HEK293 (cell line): ENCODE measurements at regions not wholly inside any gene's neighbourhood (a gene's known extent, or its start where the extent isn't known, plus 50 kb on each side); places are given as distances from the start of the nearest gene placed in this dataset.

Experiments used
- CTCF ChIA-PET: fragments of 350-600 bp; formaldehyde crosslinking; extraction: SDS; loops from one replicate; lab custom pipeline; 2021; ENCODE audit warnings: antibody characterized with exemption; lab: Yijun Ruan, JAX
- POLR2A ChIA-PET: fragments of 300-600 bp; formaldehyde crosslinking; extraction: SDS; loops from one replicate; lab custom pipeline; 2020; ENCODE audit warnings: antibody characterized with exemption, inconsistent platforms; lab: Yijun Ruan, JAX
- H3K27ac ChIP-seq: fragments of 200-500 bp; sonication (Bioruptor generic); 2 replicates; pipeline ENCODE4 v1.5.1; 2014; ENCODE audit warnings: low read depth, low read length, control low read depth, inconsistent platforms; ENCODE audit errors: extremely low read depth
- H3K36me3 ChIP-seq, 2 experiments: fragments of 200-500 bp in 1 of 2; sonication (Bioruptor generic) in 1 of 2; 1 replicate in 1 of 2; 2 replicates in 1 of 2; pipeline ENCODE4 v1.5.1; 2014 to 2017; ENCODE audit warnings: inconsistent platforms in 2 of 2, low read length in 2 of 2; ENCODE audit not compliant: control insufficient read depth in 2 of 2, insufficient read depth in 1 of 2
- H3K4me1 ChIP-seq: fragments of 200-500 bp; sonication (Bioruptor generic); 2 replicates; pipeline ENCODE4 v1.5.1; 2014; ENCODE audit warnings: mild to moderate bottlenecking, low read length, inconsistent platforms; ENCODE audit not compliant: control insufficient read depth, insufficient read depth
- H3K4me3 ChIP-seq: 2 replicates; pipeline ENCODE4 v1.5.1; 2011; ENCODE audit warnings: low read depth, mild to moderate bottlenecking, control low read depth, low read length, moderate library complexity
- H3K9me3 ChIP-seq: fragments of 200-500 bp; sonication (Bioruptor generic); 2 replicates; pipeline ENCODE4 v1.5.1; 2014; ENCODE audit warnings: low read depth, low read length, inconsistent platforms; ENCODE audit not compliant: control insufficient read depth, insufficient read depth
- FEZF1 ChIP-seq: fragments of 450-650 bp; formaldehyde crosslinking; IDR thresholded peaks from 2 replicates; pipeline ENCODE4 v1.5.1; 2016; ENCODE audit warnings: missing biosample characterization, missing genetic modification characterization
- KLF9 ChIP-seq: fragments of 450-650 bp; formaldehyde crosslinking; IDR thresholded peaks from 2 replicates; pipeline ENCODE4 v1.5.1; 2016; ENCODE audit warnings: missing biosample characterization, missing genetic modification characterization, low read depth
- MYNN ChIP-seq: fragments of 450-650 bp; formaldehyde crosslinking; IDR thresholded peaks from 2 replicates; pipeline ENCODE4 v1.5.1; 2016; ENCODE audit warnings: missing biosample characterization, missing genetic modification characterization, borderline replicate concordance
- OSR2 ChIP-seq: fragments of 450-650 bp; formaldehyde crosslinking; IDR thresholded peaks from 2 replicates; pipeline ENCODE4 v1.5.1; 2016; ENCODE audit warnings: missing biosample characterization, missing genetic modification characterization
- OVOL3 ChIP-seq: fragments of 450-650 bp; formaldehyde crosslinking; IDR thresholded peaks from 2 replicates; pipeline ENCODE4 v1.5.1; 2016; ENCODE audit warnings: missing biosample characterization, missing genetic modification characterization
- RBAK ChIP-seq: fragments of 450-650 bp; formaldehyde crosslinking; IDR thresholded peaks from 2 replicates; pipeline ENCODE4 v1.5.1; 2016; ENCODE audit warnings: missing biosample characterization, missing genetic modification characterization
- REPIN1 ChIP-seq: fragments of 450-650 bp; formaldehyde crosslinking; IDR thresholded peaks from 2 replicates; pipeline ENCODE4 v1.5.1; 2017; ENCODE audit warnings: missing biosample characterization, missing genetic modification characterization, low read depth
- SP2 ChIP-seq: fragments of 450-650 bp; formaldehyde crosslinking; IDR thresholded peaks from 2 replicates; pipeline ENCODE4 v1.5.1; 2016; ENCODE audit warnings: missing biosample characterization, missing genetic modification characterization
- SP7 ChIP-seq: fragments of 450-650 bp; formaldehyde crosslinking; IDR thresholded peaks from 2 replicates; pipeline ENCODE4 v1.5.1; 2016; ENCODE audit warnings: missing biosample characterization, missing genetic modification characterization
- TCF7L2 ChIP-seq: IDR thresholded peaks from 2 replicates; pipeline ENCODE4 v1.6.1; 2011; ENCODE audit warnings: low read depth, mild to moderate bottlenecking, inconsistent platforms, low read length, moderate library complexity, borderline replicate concordance
- ZBTB17 ChIP-seq: fragments of 450-650 bp; formaldehyde crosslinking; IDR thresholded peaks from 2 replicates; pipeline ENCODE4 v1.5.1; 2016; ENCODE audit warnings: missing biosample characterization, missing genetic modification characterization
- ZBTB20 ChIP-seq: fragments of 450-650 bp; formaldehyde crosslinking; IDR thresholded peaks from 2 replicates; pipeline ENCODE4 v1.5.1; 2016; ENCODE audit warnings: missing biosample characterization, missing genetic modification characterization
- ZFP37 ChIP-seq: fragments of 450-650 bp; formaldehyde crosslinking; IDR thresholded peaks from 2 replicates; pipeline ENCODE4 v1.5.1; 2016; ENCODE audit warnings: missing biosample characterization, missing genetic modification characterization
- ZNF114 ChIP-seq: fragments of 450-650 bp; formaldehyde crosslinking; IDR thresholded peaks from 2 replicates; pipeline ENCODE4 v1.5.0; 2017; ENCODE audit warnings: missing biosample characterization, missing genetic modification characterization
- ZNF174 ChIP-seq: fragments of 450-650 bp; formaldehyde crosslinking; IDR thresholded peaks from 2 replicates; pipeline ENCODE4 v1.5.0; 2017; ENCODE audit warnings: missing biosample characterization, mild to moderate bottlenecking, missing genetic modification characterization
- ZNF184 ChIP-seq: fragments of 450-650 bp; IDR thresholded peaks from 2 replicates; pipeline ENCODE4 v1.5.1; 2018; ENCODE audit warnings: missing biosample characterization, mild to moderate bottlenecking, missing genetic modification characterization
- ZNF266 ChIP-seq: fragments of 450-650 bp; formaldehyde crosslinking; IDR thresholded peaks from 2 replicates; pipeline ENCODE4 v1.5.1; 2016; ENCODE audit warnings: missing biosample characterization, missing genetic modification characterization, low read depth
- ZNF302 ChIP-seq: fragments of 450-650 bp; formaldehyde crosslinking; IDR thresholded peaks from 2 replicates; pipeline ENCODE4 v1.5.1; 2016; ENCODE audit warnings: missing biosample characterization, missing genetic modification characterization, low read depth
- ZNF335 ChIP-seq: fragments of 450-650 bp; formaldehyde crosslinking; conservative IDR thresholded peaks from 2 replicates; pipeline ENCODE4 v1.5.1; 2016; ENCODE audit warnings: missing biosample characterization, missing genetic modification characterization
- ZNF350 ChIP-seq: fragments of 450-650 bp; formaldehyde crosslinking; IDR thresholded peaks from 2 replicates; pipeline ENCODE4 v1.5.0; 2017; ENCODE audit warnings: missing biosample characterization, mild to moderate bottlenecking, missing genetic modification characterization
- ZNF366 ChIP-seq: fragments of 450-650 bp; formaldehyde crosslinking; conservative IDR thresholded peaks from 2 replicates; pipeline ENCODE4 v1.5.1; 2016; ENCODE audit warnings: missing biosample characterization, missing genetic modification characterization
- ZNF473 ChIP-seq: fragments of 450-650 bp; formaldehyde crosslinking; IDR thresholded peaks from 2 replicates; pipeline ENCODE4 v1.5.1; 2017; ENCODE audit warnings: missing biosample characterization, missing genetic modification characterization
- ZNF48 ChIP-seq: fragments of 450-650 bp; formaldehyde crosslinking; IDR thresholded peaks from 2 replicates; pipeline ENCODE4 v1.5.1; 2016; ENCODE audit warnings: missing biosample characterization, missing genetic modification characterization
- ZNF571 ChIP-seq: fragments of 450-650 bp; formaldehyde crosslinking; IDR thresholded peaks from 2 replicates; pipeline ENCODE4 v1.5.0; 2017; ENCODE audit warnings: missing biosample characterization, missing genetic modification characterization
- ZNF624 ChIP-seq: fragments of 450-650 bp; formaldehyde crosslinking; IDR thresholded peaks from 2 replicates; pipeline ENCODE4 v1.5.1; 2017; ENCODE audit warnings: missing biosample characterization, missing genetic modification characterization
- ZNF645 ChIP-seq: fragments of 450-650 bp; formaldehyde crosslinking; IDR thresholded peaks from 2 replicates; pipeline ENCODE4; 2016; ENCODE audit warnings: missing biosample characterization, missing genetic modification characterization
- ZNF654 ChIP-seq: fragments of 450-650 bp; formaldehyde crosslinking; IDR thresholded peaks from 2 replicates; pipeline ENCODE4 v1.5.1; 2016; ENCODE audit warnings: low read depth, missing biosample characterization, missing genetic modification characterization
- ZNF660 ChIP-seq: fragments of 450-650 bp; IDR thresholded peaks from 2 replicates; pipeline ENCODE4 v1.5.1; 2018; ENCODE audit warnings: missing biosample characterization, mild to moderate bottlenecking, missing genetic modification characterization
- TF ChIP-seq, protein P1 (sequence below): fragments of 450-650 bp; formaldehyde crosslinking; IDR thresholded peaks from 2 replicates; pipeline ENCODE4 v1.5.1; 2016; ENCODE audit warnings: missing biosample characterization, missing genetic modification characterization
- TF ChIP-seq, protein P2 (sequence below): fragments of 450-650 bp; formaldehyde crosslinking; conservative IDR thresholded peaks from 2 replicates; pipeline ENCODE4 v1.5.1; 2016; ENCODE audit warnings: low read depth, missing biosample characterization, missing genetic modification characterization

DNA sequence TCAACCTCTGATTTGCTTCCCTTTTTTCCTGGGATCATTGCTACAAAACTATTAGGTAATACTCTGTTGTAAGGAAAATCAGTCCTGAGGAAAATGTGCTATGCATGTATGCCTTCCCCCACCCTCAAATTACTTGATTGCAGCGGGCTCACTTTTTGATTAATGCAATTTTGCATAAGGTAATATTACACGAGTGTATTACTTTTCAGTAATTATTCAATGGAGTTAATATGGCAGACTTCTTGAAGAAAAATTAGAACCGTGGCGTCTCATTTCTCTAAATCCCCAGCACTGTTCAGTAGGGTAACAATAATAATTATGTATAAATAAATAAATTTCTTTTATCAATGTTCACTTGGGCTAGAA is 527.6 kb upstream of the FANCL start:
- TF ChIP-seq SP7 (tag by site-specific recombination) (no peak), ZNF645 (tag by site-specific recombination) (no peak), RBAK (no peak), ZNF184 (no peak), ZFP37 (tag by site-specific recombination) (no peak), ZNF624 (no peak)
- ChIA-PET CTCF (no interaction called here), POLR2A (no interaction called here)
- Histone ChIP-seq H3K36me3 (no peaks in the 10 kb centered on the region), H3K9me3 (no peaks in the 10 kb centered on the region), H3K27ac (no peak overlapping the region; the same call in 1 of the 2 replicates), H3K4me3 (no peak overlapping the region), H3K4me1 (peaks cover 22% of the 10 kb centered on the region)

DNA sequence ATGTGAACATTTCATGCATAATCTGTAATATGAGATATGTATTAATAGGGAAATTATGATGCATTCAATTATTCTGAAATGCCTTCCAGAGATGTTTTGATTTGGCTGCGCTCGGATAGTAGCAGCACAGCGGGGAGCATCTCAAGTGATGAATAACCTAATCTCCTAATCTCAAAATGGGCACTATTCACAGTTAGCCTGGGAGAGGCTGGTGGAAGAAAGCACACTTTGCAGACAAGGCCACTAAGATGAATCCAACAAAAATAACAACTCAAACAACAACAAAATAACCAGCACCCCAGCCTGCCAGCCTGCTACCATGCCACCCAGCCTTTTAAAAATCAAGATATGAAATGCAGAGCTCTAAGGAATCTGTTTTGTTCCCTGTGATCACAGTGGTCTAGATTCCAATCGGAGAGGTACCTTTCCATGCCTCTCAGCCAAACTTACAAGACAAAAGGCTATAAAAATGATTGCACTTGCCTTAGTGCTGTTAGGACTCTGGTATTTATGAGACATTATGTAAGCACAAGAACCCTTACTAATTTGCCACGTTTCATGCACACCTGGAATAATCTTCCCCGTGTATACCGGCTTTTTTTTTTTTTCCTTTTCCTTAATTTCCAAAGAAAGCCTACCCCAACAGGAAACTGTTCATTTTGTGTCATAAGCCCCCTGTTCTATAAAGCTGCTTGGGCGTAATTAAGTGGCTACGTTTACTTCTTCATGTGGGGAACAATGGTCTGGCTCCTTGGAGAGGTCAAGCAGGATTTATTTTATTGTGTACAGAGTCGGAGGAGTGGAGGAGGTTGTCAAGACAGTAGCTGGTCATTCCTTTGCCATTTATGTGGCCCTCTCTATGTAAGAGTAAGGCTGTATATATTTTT is 526.9 kb upstream of the FANCL start:
- Histone ChIP-seq H3K9me3 (no peaks in the 10 kb centered on the region), H3K27ac (no peak overlapping the region; the same call in 1 of the 2 replicates), H3K4me1 (peaks cover 22% of the 10 kb centered on the region), H3K36me3 (no peaks in the 10 kb centered on the region), H3K4me3 (no peak overlapping the region)
- POLR2A ChIA-PET: no interaction called here
- CTCF ChIA-PET: no interaction called here
- TF ChIP-seq REPIN1 (no peak), ZNF654 (tag by site-specific recombination) (no peak), ZNF660 (tag by site-specific recombination) (0 out of 2 replicates have a peak, but pooled peaks have one; percentile 9), TCF7L2 (no peak), ZNF473 (tag by site-specific recombination) (no peak), FEZF1 (tag by site-specific recombination) (peak; percentile 82), ZNF302 (no peak), KLF9 (tag by site-specific recombination) (no peak), ZBTB20 (tag by site-specific recombination) (0 out of 2 replicates have a peak, but pooled peaks have one; percentile 13), OSR2 (tag by site-specific recombination) (peak; percentile 59; the same call in 1 of the 2 replicates), ZNF350 (tag by site-specific recombination) (no peak), ZNF174 (no peak), OVOL3 (tag by site-specific recombination) (no peak), ZNF266 (no peak), ZNF335 (tag by site-specific recombination) (no peak), MYNN (no peak), ZNF366 (tag by site-specific recombination) (0 out of 2 replicates have a peak, but pooled peaks have one; percentile 17), ZNF571 (tag by site-specific recombination) (no peak), ZNF48 (tag by site-specific recombination) (no peak), ZBTB17 (tag by site-specific recombination) (peak; percentile 91), ZNF114 (tag by site-specific recombination) (no peak), SP2 (tag by site-specific recombination) (no peak)
- TF ChIP-seq, protein P1, sequence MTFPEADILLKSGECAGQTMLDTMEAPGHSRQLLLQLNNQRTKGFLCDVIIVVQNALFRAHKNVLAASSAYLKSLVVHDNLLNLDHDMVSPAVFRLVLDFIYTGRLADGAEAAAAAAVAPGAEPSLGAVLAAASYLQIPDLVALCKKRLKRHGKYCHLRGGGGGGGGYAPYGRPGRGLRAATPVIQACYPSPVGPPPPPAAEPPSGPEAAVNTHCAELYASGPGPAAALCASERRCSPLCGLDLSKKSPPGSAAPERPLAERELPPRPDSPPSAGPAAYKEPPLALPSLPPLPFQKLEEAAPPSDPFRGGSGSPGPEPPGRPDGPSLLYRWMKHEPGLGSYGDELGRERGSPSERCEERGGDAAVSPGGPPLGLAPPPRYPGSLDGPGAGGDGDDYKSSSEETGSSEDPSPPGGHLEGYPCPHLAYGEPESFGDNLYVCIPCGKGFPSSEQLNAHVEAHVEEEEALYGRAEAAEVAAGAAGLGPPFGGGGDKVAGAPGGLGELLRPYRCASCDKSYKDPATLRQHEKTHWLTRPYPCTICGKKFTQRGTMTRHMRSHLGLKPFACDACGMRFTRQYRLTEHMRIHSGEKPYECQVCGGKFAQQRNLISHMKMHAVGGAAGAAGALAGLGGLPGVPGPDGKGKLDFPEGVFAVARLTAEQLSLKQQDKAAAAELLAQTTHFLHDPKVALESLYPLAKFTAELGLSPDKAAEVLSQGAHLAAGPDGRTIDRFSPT (tag by site-specific recombination): peak; percentile 35; the same call in 1 of the 2 replicates
- TF ChIP-seq, protein P2, sequence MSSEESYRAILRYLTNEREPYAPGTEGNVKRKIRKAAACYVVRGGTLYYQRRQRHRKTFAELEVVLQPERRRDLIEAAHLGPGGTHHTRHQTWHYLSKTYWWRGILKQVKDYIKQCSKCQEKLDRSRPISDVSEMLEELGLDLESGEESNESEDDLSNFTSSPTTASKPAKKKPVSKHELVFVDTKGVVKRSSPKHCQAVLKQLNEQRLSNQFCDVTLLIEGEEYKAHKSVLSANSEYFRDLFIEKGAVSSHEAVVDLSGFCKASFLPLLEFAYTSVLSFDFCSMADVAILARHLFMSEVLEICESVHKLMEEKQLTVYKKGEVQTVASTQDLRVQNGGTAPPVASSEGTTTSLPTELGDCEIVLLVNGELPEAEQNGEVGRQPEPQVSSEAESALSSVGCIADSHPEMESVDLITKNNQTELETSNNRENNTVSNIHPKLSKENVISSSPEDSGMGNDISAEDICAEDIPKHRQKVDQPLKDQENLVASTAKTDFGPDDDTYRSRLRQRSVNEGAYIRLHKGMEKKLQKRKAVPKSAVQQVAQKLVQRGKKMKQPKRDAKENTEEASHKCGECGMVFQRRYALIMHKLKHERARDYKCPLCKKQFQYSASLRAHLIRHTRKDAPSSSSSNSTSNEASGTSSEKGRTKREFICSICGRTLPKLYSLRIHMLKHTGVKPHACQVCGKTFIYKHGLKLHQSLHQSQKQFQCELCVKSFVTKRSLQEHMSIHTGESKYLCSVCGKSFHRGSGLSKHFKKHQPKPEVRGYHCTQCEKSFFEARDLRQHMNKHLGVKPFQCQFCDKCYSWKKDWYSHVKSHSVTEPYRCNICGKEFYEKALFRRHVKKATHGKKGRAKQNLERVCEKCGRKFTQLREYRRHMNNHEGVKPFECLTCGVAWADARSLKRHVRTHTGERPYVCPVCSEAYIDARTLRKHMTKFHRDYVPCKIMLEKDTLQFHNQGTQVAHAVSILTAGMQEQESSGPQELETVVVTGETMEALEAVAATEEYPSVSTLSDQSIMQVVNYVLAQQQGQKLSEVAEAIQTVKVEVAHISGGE: 0 out of 2 replicates have a peak, but pooled peaks have one; percentile 16
